Neural progenitor cell (in vitro differentiated cells): ENCODE measurements at regions not wholly inside any gene's neighbourhood (a gene's known extent, or its start where the extent isn't known, plus 50 kb on each side); places are given as distances from the start of the nearest gene placed in this dataset.

Experiments used
- EZH2 ChIP-seq: fragments of 200-600 bp; sonication (generic); IDR thresholded peaks from 2 replicates; pipeline ENCODE4 v1.6.1; 2017; ENCODE audit warnings: antibody characterized with exemption, mild to moderate bottlenecking, moderate library complexity
- EZH2phosphoT487 ChIP-seq: fragments of 200-600 bp; sonication (generic); IDR thresholded peaks from 2 replicates; pipeline ENCODE4 v1.6.1; 2017; ENCODE audit warnings: antibody characterized with exemption
- TF ChIP-seq, protein P1 (sequence below): fragments of 200-600 bp; sonication (generic); IDR thresholded peaks from 2 replicates; pipeline ENCODE4 v1.5.1; 2017; ENCODE audit warnings: antibody characterized with exemption, mild to moderate bottlenecking

DNA sequence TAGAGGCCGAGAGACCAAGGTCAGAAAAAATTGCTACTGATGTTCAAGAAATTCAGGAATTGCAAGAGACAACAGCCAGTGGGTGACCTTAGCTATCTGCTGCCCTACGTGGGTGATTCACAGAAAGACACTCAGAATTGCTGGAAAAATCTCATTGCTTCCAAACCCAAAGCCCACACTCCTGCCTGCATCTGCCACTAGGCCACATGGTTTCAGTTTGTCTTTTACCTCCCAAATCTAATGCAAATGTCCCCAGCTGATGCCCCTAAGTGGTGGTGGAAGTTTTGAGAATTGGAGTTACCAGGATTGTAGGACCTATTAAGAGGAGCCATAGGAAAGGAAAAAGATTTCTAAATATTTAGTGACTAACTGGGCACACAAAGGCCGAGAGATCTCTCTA, 341.5 kb upstream of the CHRM3 start:
- TF ChIP-seq, protein P1, sequence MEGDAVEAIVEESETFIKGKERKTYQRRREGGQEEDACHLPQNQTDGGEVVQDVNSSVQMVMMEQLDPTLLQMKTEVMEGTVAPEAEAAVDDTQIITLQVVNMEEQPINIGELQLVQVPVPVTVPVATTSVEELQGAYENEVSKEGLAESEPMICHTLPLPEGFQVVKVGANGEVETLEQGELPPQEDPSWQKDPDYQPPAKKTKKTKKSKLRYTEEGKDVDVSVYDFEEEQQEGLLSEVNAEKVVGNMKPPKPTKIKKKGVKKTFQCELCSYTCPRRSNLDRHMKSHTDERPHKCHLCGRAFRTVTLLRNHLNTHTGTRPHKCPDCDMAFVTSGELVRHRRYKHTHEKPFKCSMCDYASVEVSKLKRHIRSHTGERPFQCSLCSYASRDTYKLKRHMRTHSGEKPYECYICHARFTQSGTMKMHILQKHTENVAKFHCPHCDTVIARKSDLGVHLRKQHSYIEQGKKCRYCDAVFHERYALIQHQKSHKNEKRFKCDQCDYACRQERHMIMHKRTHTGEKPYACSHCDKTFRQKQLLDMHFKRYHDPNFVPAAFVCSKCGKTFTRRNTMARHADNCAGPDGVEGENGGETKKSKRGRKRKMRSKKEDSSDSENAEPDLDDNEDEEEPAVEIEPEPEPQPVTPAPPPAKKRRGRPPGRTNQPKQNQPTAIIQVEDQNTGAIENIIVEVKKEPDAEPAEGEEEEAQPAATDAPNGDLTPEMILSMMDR = no peak
- no peak for TF ChIP-seq EZH2
- TF ChIP-seq EZH2phosphoT487 = no peak
